WERI-Rb-1 (cell line): ENCODE measurements at regions not wholly inside any gene's neighbourhood (a gene's known extent, or its start where the extent isn't known, plus 50 kb on each side); places are given as distances from the start of the nearest gene placed in this dataset.

Experiments used
- DNase-seq: peaks from one replicate; pipeline ENCODE4 v3.0.0-alpha.2; 2020
- H3K27ac ChIP-seq: fragments of 250-450 bp; sonication (Bioruptor Pico); 2 replicates; pipeline ENCODE4 v1.5.1; 2020; ENCODE audit warnings: mild to moderate bottlenecking, moderate library complexity
- H3K27me3 ChIP-seq: fragments of 250-450 bp; sonication (Bioruptor Pico); 2 replicates; pipeline ENCODE4 v1.5.1; 2021; ENCODE audit warnings: mild to moderate bottlenecking, low read depth, moderate library complexity; ENCODE audit not compliant: insufficient read depth, severe bottlenecking
- H3K36me3 ChIP-seq: fragments of 250-450 bp; sonication (Bioruptor Pico); 2 replicates; pipeline ENCODE4 v1.5.1; 2020; ENCODE audit warnings: mild to moderate bottlenecking, moderate library complexity
- H3K4me3 ChIP-seq: 2 replicates; pipeline ENCODE4 v1.5.1; 2011; ENCODE audit warnings: low read depth, mild to moderate bottlenecking, control low read depth, low read length
- H3K9me3 ChIP-seq: fragments of 250-450 bp; sonication (Bioruptor Pico); 2 replicates; pipeline ENCODE4 v1.5.1; 2021; ENCODE audit warnings: mild to moderate bottlenecking, moderate library complexity; ENCODE audit not compliant: severe bottlenecking
- CTCF ChIP-seq: IDR thresholded peaks from 2 replicates; pipeline ENCODE4 v1.5.1; 2011; ENCODE audit warnings: low read depth, mild to moderate bottlenecking, control low read depth, inconsistent platforms, low read length

GRCh38 chr20:11982289-11982954 lies 64.7 kb downstream of the BTBD3 start:
- Histone ChIP-seq H3K27me3 (no peaks in the 10 kb centered on the region), H3K36me3 (no peaks in the 10 kb centered on the region), H3K27ac (no peak overlapping the region), H3K9me3 (no peaks in the 10 kb centered on the region), H3K4me3 (no peak overlapping the region)
- TF ChIP-seq CTCF, result no peak
- DNase-seq, result no peak

GRCh38 chr20:11982955-11983470 lies 65.3 kb downstream of the BTBD3 start:
- no peak for DNase-seq
- Histone ChIP-seq H3K4me3 (no peak overlapping the region), H3K27ac (no peak overlapping the region), H3K27me3 (no peaks in the 10 kb centered on the region), H3K9me3 (no peaks in the 10 kb centered on the region), H3K36me3 (no peaks in the 10 kb centered on the region)
- TF ChIP-seq CTCF, result no peak

GRCh38 chr20:11986954-11987353 lies 69.3 kb downstream of the BTBD3 start:
- Histone ChIP-seq H3K4me3 (no peak overlapping the region), H3K9me3 (no peaks in the 10 kb centered on the region), H3K27me3 (no peaks in the 10 kb centered on the region), H3K27ac (no peak overlapping the region), H3K36me3 (no peaks in the 10 kb centered on the region)
- TF ChIP-seq CTCF, result no peak
- DNase-seq, result no peak

GRCh38 chr20:11987526-11987925 lies 69.8 kb downstream of the BTBD3 start:
- Histone ChIP-seq H3K9me3 (no peaks in the 10 kb centered on the region), H3K27ac (no peak overlapping the region), H3K27me3 (no peaks in the 10 kb centered on the region), H3K4me3 (no peak overlapping the region), H3K36me3 (no peaks in the 10 kb centered on the region)
- TF ChIP-seq CTCF, result no peak
- DNase-seq, result no peak

GRCh38 chr20:11989018-11989771 lies 71.5 kb downstream of the BTBD3 start:
- no peaks in the 10 kb centered on the region for H3K27me3 ChIP-seq
- DNase-seq, result no peak
- H3K27ac ChIP-seq, result no peak overlapping the region
- no peak for TF ChIP-seq CTCF
- H3K9me3 ChIP-seq, result no peaks in the 10 kb centered on the region
- no peak overlapping the region for H3K4me3 ChIP-seq
- no peaks in the 10 kb centered on the region for H3K36me3 ChIP-seq
